ENCODE measurements at regions not wholly inside any gene's neighbourhood (a gene's known extent, or its start where the extent isn't known, plus 50 kb on each side); places are given as distances from the start of the nearest gene placed in this dataset.

DNA sequence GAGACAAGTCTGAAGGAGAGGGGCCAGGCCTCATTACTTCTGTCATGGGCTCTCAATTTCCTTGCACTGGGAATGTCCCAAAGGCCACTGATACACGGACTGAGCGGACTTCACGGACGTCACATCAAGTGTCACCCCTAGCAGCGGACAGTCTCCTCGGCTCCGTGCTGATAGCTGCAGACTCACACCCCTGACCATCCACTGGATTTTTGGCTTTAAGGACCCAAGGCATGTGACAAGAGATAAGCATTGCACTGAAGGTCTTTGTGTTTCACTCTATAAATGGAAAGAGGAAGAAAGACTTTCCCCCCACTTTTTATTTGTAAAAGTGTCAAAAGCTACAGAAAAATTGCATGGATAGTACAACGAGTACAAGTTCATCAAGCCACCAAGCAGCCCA is 200.4 kb upstream of the FGGY start (continued):
- TF ChIP-seq, protein P1, sequence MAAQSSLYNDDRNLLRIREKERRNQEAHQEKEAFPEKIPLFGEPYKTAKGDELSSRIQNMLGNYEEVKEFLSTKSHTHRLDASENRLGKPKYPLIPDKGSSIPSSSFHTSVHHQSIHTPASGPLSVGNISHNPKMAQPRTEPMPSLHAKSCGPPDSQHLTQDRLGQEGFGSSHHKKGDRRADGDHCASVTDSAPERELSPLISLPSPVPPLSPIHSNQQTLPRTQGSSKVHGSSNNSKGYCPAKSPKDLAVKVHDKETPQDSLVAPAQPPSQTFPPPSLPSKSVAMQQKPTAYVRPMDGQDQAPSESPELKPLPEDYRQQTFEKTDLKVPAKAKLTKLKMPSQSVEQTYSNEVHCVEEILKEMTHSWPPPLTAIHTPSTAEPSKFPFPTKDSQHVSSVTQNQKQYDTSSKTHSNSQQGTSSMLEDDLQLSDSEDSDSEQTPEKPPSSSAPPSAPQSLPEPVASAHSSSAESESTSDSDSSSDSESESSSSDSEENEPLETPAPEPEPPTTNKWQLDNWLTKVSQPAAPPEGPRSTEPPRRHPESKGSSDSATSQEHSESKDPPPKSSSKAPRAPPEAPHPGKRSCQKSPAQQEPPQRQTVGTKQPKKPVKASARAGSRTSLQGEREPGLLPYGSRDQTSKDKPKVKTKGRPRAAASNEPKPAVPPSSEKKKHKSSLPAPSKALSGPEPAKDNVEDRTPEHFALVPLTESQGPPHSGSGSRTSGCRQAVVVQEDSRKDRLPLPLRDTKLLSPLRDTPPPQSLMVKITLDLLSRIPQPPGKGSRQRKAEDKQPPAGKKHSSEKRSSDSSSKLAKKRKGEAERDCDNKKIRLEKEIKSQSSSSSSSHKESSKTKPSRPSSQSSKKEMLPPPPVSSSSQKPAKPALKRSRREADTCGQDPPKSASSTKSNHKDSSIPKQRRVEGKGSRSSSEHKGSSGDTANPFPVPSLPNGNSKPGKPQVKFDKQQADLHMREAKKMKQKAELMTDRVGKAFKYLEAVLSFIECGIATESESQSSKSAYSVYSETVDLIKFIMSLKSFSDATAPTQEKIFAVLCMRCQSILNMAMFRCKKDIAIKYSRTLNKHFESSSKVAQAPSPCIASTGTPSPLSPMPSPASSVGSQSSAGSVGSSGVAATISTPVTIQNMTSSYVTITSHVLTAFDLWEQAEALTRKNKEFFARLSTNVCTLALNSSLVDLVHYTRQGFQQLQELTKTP (IDR thresholded peaks at IDR 0.05; ENCODE audit: low read depth in 1 of 2, partially characterized antibody in 2 of 2): peak in 1 of 2 experiments; percentile 57
- no peak for TF ChIP-seq POLR2G (IDR thresholded peaks at IDR 0.05; ENCODE audit: low read depth, low read length)
- no peak for TF ChIP-seq MEF2A (IDR thresholded peaks at IDR 0.05; ENCODE audit: control insufficient read depth, low read depth, low read length)
- TF ChIP-seq, protein P2, sequence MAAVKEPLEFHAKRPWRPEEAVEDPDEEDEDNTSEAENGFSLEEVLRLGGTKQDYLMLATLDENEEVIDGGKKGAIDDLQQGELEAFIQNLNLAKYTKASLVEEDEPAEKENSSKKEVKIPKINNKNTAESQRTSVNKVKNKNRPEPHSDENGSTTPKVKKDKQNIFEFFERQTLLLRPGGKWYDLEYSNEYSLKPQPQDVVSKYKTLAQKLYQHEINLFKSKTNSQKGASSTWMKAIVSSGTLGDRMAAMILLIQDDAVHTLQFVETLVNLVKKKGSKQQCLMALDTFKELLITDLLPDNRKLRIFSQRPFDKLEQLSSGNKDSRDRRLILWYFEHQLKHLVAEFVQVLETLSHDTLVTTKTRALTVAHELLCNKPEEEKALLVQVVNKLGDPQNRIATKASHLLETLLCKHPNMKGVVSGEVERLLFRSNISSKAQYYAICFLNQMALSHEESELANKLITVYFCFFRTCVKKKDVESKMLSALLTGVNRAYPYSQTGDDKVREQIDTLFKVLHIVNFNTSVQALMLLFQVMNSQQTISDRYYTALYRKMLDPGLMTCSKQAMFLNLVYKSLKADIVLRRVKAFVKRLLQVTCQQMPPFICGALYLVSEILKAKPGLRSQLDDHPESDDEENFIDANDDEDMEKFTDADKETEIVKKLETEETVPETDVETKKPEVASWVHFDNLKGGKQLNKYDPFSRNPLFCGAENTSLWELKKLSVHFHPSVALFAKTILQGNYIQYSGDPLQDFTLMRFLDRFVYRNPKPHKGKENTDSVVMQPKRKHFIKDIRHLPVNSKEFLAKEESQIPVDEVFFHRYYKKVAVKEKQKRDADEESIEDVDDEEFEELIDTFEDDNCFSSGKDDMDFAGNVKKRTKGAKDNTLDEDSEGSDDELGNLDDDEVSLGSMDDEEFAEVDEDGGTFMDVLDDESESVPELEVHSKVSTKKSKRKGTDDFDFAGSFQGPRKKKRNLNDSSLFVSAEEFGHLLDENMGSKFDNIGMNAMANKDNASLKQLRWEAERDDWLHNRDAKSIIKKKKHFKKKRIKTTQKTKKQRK (IDR thresholded peaks at IDR 0.05; ENCODE audit: borderline replicate concordance, low read depth, low read length): no peak
- TF ChIP-seq STAT5A (IDR thresholded peaks at IDR 0.05; ENCODE audit: borderline replicate concordance, low read length): no peak
- no peak for TF ChIP-seq GABPA (tag; conservative IDR thresholded peaks at IDR 0.05; ENCODE audit: low read depth)
- TF ChIP-seq, protein P3, sequence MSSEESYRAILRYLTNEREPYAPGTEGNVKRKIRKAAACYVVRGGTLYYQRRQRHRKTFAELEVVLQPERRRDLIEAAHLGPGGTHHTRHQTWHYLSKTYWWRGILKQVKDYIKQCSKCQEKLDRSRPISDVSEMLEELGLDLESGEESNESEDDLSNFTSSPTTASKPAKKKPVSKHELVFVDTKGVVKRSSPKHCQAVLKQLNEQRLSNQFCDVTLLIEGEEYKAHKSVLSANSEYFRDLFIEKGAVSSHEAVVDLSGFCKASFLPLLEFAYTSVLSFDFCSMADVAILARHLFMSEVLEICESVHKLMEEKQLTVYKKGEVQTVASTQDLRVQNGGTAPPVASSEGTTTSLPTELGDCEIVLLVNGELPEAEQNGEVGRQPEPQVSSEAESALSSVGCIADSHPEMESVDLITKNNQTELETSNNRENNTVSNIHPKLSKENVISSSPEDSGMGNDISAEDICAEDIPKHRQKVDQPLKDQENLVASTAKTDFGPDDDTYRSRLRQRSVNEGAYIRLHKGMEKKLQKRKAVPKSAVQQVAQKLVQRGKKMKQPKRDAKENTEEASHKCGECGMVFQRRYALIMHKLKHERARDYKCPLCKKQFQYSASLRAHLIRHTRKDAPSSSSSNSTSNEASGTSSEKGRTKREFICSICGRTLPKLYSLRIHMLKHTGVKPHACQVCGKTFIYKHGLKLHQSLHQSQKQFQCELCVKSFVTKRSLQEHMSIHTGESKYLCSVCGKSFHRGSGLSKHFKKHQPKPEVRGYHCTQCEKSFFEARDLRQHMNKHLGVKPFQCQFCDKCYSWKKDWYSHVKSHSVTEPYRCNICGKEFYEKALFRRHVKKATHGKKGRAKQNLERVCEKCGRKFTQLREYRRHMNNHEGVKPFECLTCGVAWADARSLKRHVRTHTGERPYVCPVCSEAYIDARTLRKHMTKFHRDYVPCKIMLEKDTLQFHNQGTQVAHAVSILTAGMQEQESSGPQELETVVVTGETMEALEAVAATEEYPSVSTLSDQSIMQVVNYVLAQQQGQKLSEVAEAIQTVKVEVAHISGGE (CRISPR knock-in tag; IDR thresholded peaks at IDR 0.05): 0 out of 6 replicates have a peak, but pooled peaks of 1 of the 3 experiments have one; percentile 38
- TF ChIP-seq, protein P4, sequence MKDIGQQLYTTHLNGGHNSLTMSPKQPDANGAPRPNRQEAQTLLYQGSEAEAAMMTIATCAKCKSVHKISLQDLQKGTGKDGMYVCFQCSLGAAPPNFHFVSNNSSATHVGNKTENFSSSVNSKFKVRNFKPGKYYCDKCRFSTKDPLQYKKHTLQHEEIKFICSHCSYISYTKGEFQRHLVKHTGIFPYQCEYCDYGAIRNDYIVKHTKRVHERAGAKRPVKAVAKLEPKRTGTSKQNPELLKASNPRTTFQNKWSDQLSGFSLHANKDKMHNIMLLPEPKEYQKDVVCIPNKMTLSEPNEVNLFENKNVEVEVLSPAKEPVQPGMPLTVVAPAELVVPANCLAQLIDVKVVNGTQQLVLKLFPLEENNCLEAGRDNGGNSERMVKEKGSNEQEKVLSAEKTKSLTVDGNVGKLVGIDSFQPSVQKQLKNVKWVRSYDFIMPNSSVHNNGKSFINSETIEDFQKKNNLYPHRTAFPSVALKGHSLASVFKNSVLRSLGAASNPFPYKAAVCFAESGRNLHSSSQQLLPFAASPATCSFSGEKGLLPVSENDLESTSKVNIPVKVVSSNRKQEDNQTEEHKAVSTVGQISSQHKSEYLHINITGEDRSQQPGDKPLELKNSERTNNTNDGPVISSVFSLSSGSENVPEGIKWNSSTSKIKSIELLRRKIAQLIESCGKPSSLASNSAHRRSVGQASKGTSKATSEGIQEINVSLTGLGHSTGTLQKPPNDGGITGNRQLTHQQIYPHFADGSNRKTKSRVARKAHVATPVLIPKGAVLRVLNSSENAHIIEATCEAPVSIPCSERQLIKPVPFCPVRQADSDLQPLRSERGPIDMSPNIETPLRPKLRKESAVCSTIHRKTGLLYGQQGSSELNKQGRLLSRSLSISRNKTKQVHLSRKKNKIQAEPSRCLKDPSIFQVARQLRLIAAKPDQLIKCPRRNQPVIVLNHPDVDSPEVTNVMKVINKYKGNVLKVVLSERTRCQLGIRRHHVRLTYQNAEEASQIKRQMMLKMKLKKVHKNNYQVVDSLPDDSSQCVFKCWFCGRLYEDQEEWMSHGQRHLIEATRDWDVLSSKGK (CRISPR knock-in tag; IDR thresholded peaks at IDR 0.05): no peak
- TF ChIP-seq MCM3 (IDR thresholded peaks at IDR 0.05): no peak
- TF ChIP-seq POLR2AphosphoS5 (IDR thresholded peaks at IDR 0.05; ENCODE audit: control insufficient read depth, insufficient read depth, low read depth, low read length): no peak
- no peak for TF ChIP-seq HMGN3 (IDR thresholded peaks at IDR 0.05; ENCODE audit: borderline replicate concordance, extremely low read depth, insufficient read length, low read depth, low read length)
- no peak for TF ChIP-seq ZNF444 (CRISPR knock-in tag; IDR thresholded peaks at IDR 0.05)
